AG04449 (cell line): ENCODE measurements at regions not wholly inside any gene's neighbourhood (a gene's known extent, or its start where the extent isn't known, plus 50 kb on each side); places are given as distances from the start of the nearest gene placed in this dataset.
"Not testable (repeated sequence)": the region's sequence is repeated elsewhere in the genome, so short reads cannot be mapped to it uniquely, and the experiment has no call there.

Experiments used
- CTCF ChIA-PET: fragments of 350-600 bp; formaldehyde crosslinking; extraction: SDS; loops from one replicate; lab custom pipeline; 2021; ENCODE audit warnings: antibody characterized with exemption; lab: Yijun Ruan, JAX
- POLR2A ChIA-PET: fragments of 400-600, 350-600 bp; formaldehyde crosslinking; extraction: SDS; loops from one replicate; lab custom pipeline; 2020; ENCODE audit warnings: antibody characterized with exemption, inconsistent platforms; lab: Yijun Ruan, JAX
- DNase-seq: peaks from one replicate; pipeline ENCODE4 v3.0.0-alpha.2; 2010; ENCODE audit warnings: low read depth, low spot score
- H3K4me3 ChIP-seq: 2 replicates; pipeline ENCODE4 v1.5.1; 2011; ENCODE audit warnings: low read depth, mild to moderate bottlenecking, control low read depth, low read length
- CTCF ChIP-seq: IDR thresholded peaks from one replicate; pipeline ENCODE4 v1.5.1; 2011; ENCODE audit warnings: mild to moderate bottlenecking, moderate library complexity, low read length, control low read depth, inconsistent platforms; ENCODE audit not compliant: insufficient read depth; ENCODE audit errors: missing control alignments

DNA sequence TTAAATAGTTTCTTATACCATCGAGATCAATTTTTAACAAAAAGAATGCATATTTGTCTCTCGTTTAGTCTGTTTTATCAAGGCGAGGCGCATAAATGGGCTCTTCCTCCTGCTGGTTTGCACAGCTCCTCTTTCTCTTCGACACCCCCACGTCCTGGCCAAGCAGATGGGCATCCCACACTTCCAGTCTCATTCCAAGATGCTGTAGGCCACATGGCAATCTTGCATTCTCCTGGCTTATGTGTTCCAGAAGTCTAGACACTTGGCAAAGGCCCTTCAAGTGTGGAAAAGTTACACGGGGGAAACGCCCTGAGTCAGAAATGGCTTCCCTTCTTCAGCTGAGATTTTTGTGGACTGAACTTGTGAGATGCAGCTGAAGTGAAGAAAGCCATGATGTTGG is 447.1 kb downstream of the QKI start:
- DNase-seq: no peak
- ChIA-PET POLR2A (no interaction called here), CTCF (interaction anchor here (1.5 kb wide), 1 partner anchor 10 kb away, joined by 4 read pairs; no protein-coding TSS in a partner anchor)
- no peak overlapping the region for H3K4me3 ChIP-seq
- TF ChIP-seq CTCF: no peak

- POLR2A ChIA-PET: no interaction called here
These were observed 446.0 kb downstream of the QKI start for GRCh38 chr6:163860287-163861081.

GRCh38 chr6:163858870-163859269 is 444.4 kb downstream of the QKI start:
- H3K4me3 ChIP-seq, POLR2A ChIA-PET, CTCF ChIA-PET, DNase-seq: not testable (repeated sequence)

More at GRCh38 chr6:163860287-163861081, 446.0 kb downstream of the QKI start:
- DNase-seq: peak; percentile 42
- CTCF ChIA-PET: interaction anchor here (1.3 to 1.5 kb wide), 2 partner anchors 9 to 11 kb away, joined by 4 read pairs; no protein-coding TSS in a partner anchor
- H3K4me3 ChIP-seq: peak overlapping the region; percentile 35
- TF ChIP-seq CTCF: no peak

DNA sequence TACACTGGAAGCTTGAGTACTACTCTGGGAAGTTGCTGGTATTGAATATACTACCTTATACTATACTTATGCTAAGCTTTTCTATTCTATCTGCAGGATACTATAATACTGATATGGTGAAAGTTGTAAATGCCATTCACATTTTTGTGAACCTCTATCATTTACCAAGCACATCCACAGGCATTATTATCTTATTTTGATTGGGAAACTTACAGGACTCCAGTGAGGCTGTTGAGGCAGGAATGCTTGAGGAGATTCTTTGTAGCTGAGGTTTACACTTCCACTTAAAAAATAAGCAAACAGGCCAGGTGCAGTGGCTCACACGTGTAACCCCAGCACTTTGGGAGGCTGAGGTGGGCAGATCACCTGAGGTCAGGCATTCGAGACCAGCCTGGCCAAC is 442.9 kb downstream of the QKI start:
- H3K4me3 ChIP-seq: no peak overlapping the region
- DNase-seq: peak; percentile 29
- ChIA-PET CTCF (no interaction called here), POLR2A (no interaction called here)
- no peak for TF ChIP-seq CTCF

DNA sequence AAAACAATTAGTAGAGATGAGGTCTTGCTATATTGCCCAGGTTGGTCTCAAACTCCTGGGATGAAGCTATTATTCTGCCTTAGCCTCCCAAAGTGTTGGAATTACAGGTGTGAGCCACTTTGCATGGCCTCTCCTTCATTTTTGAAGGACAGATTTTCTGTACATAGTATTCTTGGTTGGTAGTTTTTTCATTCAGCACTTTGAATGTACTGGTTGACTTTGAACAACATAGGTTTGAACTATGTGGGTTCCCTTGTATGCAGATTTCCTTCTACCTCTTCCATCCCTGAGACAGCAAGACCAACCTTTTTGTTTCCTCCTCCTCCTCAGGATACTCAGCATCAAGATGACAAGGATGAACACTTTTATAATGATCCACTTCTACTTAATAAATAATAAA is 436.4 kb downstream of the QKI start:
- POLR2A ChIA-PET: no interaction called here
- DNase-seq: no peak
- H3K4me3 ChIP-seq: no peak overlapping the region
- CTCF ChIA-PET: no interaction called here
- TF ChIP-seq CTCF: no peak

- DNase-seq: no peak
- ChIA-PET POLR2A (no interaction called here), CTCF (no interaction called here)
These were observed 430.2 kb downstream of the QKI start for GRCh38 chr6:163844761-163845160.

More at GRCh38 chr6:163844761-163845160, 430.2 kb downstream of the QKI start:
- no peak for TF ChIP-seq CTCF
- no peak overlapping the region for H3K4me3 ChIP-seq
